ENCODE measurements at regions not wholly inside any gene's neighbourhood (a gene's known extent, or its start where the extent isn't known, plus 50 kb on each side); places are given as distances from the start of the nearest gene placed in this dataset.

GRCh38 chr5:67465537-67466207 is 269.1 kb upstream of the CD180 start:
- DNase-seq: no peak
- TF ChIP-seq EP300 (IDR thresholded peaks at IDR 0.05): no peak
- TF ChIP-seq CTCF (IDR thresholded peaks at IDR 0.05): no peak
- no peak for TF ChIP-seq POLR2A (IDR thresholded peaks at IDR 0.05)
- Histone ChIP-seq H3K27ac (no peak overlapping the region), H3K9me3 (no peaks in the 10 kb centered on the region), H3K36me3 (no peaks in the 10 kb centered on the region), H3K27me3 (no peaks in the 10 kb centered on the region), H3K4me1 (ENCODE audit: insufficient read depth) (no peaks in the 10 kb centered on the region), H3K4me3 (no peak overlapping the region)
- intact Hi-C loops (cut with DNase I): no loop called here

- no peaks in the 10 kb centered on the region for H3K4me1 ChIP-seq (ENCODE audit: insufficient read depth)
- DNase-seq: no peak
- no peaks in the 10 kb centered on the region for H3K9me3 ChIP-seq
- no peak overlapping the region for H3K4me3 ChIP-seq
- 59 to 80% (median 77%) methylated on average over 1 of the region's 1 CpG for WGBS, 3 donors
- H3K36me3 ChIP-seq: no peaks in the 10 kb centered on the region
- intact Hi-C loops (cut with DNase I): no loop called here
- H3K27me3 ChIP-seq: no peaks in the 10 kb centered on the region
- no peak overlapping the region for H3K27ac ChIP-seq
- TF ChIP-seq POLR2A (IDR thresholded peaks at IDR 0.05): no peak
- TF ChIP-seq CTCF (IDR thresholded peaks at IDR 0.05): no peak
- TF ChIP-seq EP300 (IDR thresholded peaks at IDR 0.05): no peak
Measured at GRCh38 chr5:67462147-67462546, 265.5 kb upstream of the CD180 start.

GRCh38 chr5:67459253-67459652 is 262.7 kb upstream of the CD180 start:
- Histone ChIP-seq H3K4me3 (no peak overlapping the region), H3K4me1 (ENCODE audit: insufficient read depth) (no peaks in the 10 kb centered on the region), H3K27me3 (no peaks in the 10 kb centered on the region), H3K36me3 (no peaks in the 10 kb centered on the region), H3K27ac (no peak overlapping the region), H3K9me3 (no peaks in the 10 kb centered on the region)
- DNase-seq: no peak
- TF ChIP-seq EP300 (IDR thresholded peaks at IDR 0.05) (no peak), POLR2A (IDR thresholded peaks at IDR 0.05) (no peak), CTCF (IDR thresholded peaks at IDR 0.05) (no peak)
- intact Hi-C loops (cut with DNase I): no loop called here

GRCh38 chr5:67455970-67456369 is 259.4 kb upstream of the CD180 start:
- Histone ChIP-seq H3K27ac (no peak overlapping the region), H3K27me3 (no peaks in the 10 kb centered on the region), H3K9me3 (no peaks in the 10 kb centered on the region), H3K36me3 (no peaks in the 10 kb centered on the region), H3K4me1 (ENCODE audit: insufficient read depth) (no peaks in the 10 kb centered on the region), H3K4me3 (no peak overlapping the region)
- 91 to 98% (median 97%) methylated on average over 1 of the region's 1 CpG for WGBS, 3 donors
- no peak for DNase-seq
- TF ChIP-seq POLR2A (IDR thresholded peaks at IDR 0.05) (no peak), CTCF (IDR thresholded peaks at IDR 0.05) (no peak), EP300 (IDR thresholded peaks at IDR 0.05) (no peak)
- intact Hi-C loops (cut with DNase I): loop anchor here in 1 of 4 donors (2.0 kb wide), 1 partner anchor 19 kb away; no protein-coding TSS in a partner anchor
